Peyer's patch (tissue), 4 donors: ENCODE measurements at regions not wholly inside any gene's neighbourhood (a gene's known extent, or its start where the extent isn't known, plus 50 kb on each side); places are given as distances from the start of the nearest gene placed in this dataset.

Experiments used
- CTCF ChIP-seq, 6 experiments: fragments of 450-650 bp in 4 of 6; fragments of 200-600 bp in 2 of 6; sonication (generic) in 1 of 6; IDR thresholded peaks; one replicate each; pipeline ENCODE4 v1.5.1; 2017 to 2019; ENCODE audit warnings: antibody characterized with exemption in 6 of 6, mild to moderate bottlenecking in 3 of 6, moderate library complexity in 1 of 6
- POLR2A ChIP-seq, 2 donors: fragments of 450-650 bp; IDR thresholded peaks; one replicate each; pipeline ENCODE4 v1.5.1; 2017; ENCODE audit warnings: antibody characterized with exemption in 2 of 2, mild to moderate bottlenecking in 2 of 2, moderate library complexity in 2 of 2

- TF ChIP-seq CTCF (IDR thresholded peaks at IDR 0.05) (no peak), POLR2A (IDR thresholded peaks at IDR 0.05) (no peak)
Observed at GRCh38 chr12:89279499-89279898, 72.8 kb downstream of the DUSP6 start.
